ENCODE measurements at regions not wholly inside any gene's neighbourhood (a gene's known extent, or its start where the extent isn't known, plus 50 kb on each side); places are given as distances from the start of the nearest gene placed in this dataset.

DNA sequence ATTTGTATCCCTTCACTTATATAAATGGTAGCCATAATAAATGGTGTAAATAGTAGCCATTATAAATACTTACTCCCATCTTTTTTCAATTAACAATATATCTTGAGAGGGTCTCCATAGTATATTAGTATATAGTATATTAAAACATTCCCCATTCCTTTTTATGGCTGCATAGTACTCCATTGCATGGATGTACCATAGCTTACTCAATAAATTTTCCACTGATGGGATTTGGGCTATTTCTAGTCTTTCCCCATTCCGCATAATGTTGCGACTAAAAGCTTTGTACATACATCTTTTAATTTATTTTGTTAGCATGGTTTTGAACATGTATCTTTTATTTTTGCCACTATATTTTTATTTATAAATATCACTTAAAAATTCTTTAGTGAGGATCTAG is 366.3 kb downstream of the IL20RB start:
- TF ChIP-seq, protein P1, sequence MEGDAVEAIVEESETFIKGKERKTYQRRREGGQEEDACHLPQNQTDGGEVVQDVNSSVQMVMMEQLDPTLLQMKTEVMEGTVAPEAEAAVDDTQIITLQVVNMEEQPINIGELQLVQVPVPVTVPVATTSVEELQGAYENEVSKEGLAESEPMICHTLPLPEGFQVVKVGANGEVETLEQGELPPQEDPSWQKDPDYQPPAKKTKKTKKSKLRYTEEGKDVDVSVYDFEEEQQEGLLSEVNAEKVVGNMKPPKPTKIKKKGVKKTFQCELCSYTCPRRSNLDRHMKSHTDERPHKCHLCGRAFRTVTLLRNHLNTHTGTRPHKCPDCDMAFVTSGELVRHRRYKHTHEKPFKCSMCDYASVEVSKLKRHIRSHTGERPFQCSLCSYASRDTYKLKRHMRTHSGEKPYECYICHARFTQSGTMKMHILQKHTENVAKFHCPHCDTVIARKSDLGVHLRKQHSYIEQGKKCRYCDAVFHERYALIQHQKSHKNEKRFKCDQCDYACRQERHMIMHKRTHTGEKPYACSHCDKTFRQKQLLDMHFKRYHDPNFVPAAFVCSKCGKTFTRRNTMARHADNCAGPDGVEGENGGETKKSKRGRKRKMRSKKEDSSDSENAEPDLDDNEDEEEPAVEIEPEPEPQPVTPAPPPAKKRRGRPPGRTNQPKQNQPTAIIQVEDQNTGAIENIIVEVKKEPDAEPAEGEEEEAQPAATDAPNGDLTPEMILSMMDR (IDR thresholded peaks at IDR 0.05): no peak
- no peak for TF ChIP-seq POLR2A (IDR thresholded peaks at IDR 0.05)

Data from uterus (tissue), 2 donors.